ENCODE measurements at regions not wholly inside any gene's neighbourhood (a gene's known extent, or its start where the extent isn't known, plus 50 kb on each side); places are given as distances from the start of the nearest gene placed in this dataset.

DNA sequence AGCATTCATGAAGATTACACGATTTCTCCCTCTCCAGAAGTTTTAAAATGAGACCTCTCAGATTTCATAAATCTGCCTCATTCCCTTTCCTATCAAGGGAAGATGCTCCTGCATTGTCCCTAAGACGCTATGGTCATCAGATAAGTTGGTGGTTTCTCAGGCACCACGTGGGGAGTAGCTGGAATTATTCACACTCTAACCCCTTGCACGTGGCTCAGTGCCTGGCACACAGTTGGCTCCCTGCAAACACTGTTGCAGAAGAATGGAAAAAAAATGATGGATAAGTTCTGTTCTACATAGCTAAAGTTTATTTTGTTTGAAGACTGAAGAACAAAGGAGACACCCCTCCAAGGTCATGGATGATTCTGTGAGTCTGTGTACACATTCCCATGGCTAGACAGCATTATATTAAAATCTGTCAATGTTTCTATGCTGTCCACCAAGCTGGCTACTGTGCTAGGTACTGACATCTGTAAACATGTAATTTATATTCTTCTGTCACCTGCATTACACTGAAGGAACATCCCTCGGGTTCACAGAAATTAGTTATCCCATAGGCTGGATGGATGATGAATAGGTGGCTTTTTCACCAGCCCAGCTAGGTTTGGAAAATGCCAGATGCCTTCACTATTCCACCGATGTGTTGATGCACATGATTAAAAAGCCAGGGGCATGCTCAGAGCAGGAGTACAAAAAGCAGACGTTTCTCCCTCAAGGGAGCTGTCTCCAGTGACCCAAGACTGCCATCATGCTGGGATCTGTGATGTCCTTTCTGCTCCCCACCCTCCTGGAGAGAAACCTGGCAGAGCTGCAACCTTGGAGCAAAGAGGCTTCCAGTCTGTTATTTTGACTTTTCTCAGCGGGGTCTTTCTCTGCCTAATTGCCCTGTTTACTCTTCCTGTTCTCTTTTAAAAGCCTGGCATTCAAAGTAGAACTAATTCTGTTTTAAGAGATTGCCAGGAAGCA, 610.5 kb downstream of the UTRN start:
- TF ChIP-seq, protein P1, sequence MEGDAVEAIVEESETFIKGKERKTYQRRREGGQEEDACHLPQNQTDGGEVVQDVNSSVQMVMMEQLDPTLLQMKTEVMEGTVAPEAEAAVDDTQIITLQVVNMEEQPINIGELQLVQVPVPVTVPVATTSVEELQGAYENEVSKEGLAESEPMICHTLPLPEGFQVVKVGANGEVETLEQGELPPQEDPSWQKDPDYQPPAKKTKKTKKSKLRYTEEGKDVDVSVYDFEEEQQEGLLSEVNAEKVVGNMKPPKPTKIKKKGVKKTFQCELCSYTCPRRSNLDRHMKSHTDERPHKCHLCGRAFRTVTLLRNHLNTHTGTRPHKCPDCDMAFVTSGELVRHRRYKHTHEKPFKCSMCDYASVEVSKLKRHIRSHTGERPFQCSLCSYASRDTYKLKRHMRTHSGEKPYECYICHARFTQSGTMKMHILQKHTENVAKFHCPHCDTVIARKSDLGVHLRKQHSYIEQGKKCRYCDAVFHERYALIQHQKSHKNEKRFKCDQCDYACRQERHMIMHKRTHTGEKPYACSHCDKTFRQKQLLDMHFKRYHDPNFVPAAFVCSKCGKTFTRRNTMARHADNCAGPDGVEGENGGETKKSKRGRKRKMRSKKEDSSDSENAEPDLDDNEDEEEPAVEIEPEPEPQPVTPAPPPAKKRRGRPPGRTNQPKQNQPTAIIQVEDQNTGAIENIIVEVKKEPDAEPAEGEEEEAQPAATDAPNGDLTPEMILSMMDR (conservative IDR thresholded peaks at IDR 0.05), result no peak
- TF ChIP-seq ZFX (IDR thresholded peaks at IDR 0.05), result no peak

All from C4-2B (cell line).